ENCODE measurements at regions not wholly inside any gene's neighbourhood (a gene's known extent, or its start where the extent isn't known, plus 50 kb on each side); places are given as distances from the start of the nearest gene placed in this dataset.
"Not testable (repeated sequence)": the region's sequence is repeated elsewhere in the genome, so short reads cannot be mapped to it uniquely, and the experiment has no call there.

DNA sequence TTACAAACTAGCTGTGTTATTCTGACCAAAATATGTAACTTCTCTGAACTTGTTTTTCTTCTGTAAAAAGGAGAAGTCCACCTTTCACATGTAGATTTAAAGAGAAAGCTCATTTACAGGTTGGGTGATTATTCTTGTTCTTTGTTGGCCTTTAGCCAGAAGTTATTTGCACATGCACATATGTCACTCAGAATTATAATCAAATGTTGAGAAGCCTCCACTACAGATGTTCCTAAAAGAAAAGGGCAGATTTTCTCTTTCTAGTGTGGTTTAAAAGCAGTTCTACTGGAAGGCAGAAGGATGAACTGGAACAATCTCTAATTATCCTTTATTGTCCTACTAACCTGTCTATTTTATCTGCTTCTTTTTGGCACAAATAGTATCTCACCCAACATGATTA is 209.8 kb upstream of the ELAVL2 start:
- DNase-seq = no peak
- intact Hi-C loops (cut with DNase I) = no loop called here
- Histone ChIP-seq H3K27me3 (ENCODE audit: control insufficient read depth, insufficient read depth) (no peaks in the 10 kb centered on the region), H3K27ac (ENCODE audit: low read length) (no peak overlapping the region), H3K4me3 (ENCODE audit: low read length) (no peak overlapping the region), H3K4me1 (ENCODE audit: control insufficient read depth, insufficient read depth, low read length) (no peaks in the 10 kb centered on the region), H3K9me3 (ENCODE audit: control insufficient read depth, low read length) (no peaks in the 10 kb centered on the region)
- no peak for ATAC-seq

DNA sequence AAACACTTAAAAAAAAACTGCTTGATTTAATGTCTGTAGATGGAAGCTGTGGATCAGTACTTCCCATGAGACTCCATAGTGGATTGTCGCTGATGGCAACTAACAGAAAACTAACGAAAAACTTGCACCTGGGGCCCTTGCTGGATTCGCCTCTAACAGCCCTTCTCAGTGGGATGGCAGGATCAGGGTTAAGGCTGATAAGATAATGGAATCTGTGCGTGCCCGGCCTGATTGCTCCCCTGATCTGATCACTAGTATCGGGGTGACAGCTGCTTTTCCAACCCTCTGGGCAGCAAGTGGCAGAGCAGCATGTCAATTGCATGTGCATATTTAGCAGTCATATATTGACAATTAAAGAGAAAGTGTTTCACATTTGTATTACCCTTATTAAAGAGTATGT is 185.8 kb upstream of the ELAVL2 start:
- H3K4me1 ChIP-seq (ENCODE audit: control insufficient read depth, insufficient read depth, low read length) = no peaks in the 10 kb centered on the region
- H3K27ac ChIP-seq (ENCODE audit: low read length) = no peak overlapping the region
- ATAC-seq (no peak), DNase-seq (no peak)
- H3K4me3 ChIP-seq (ENCODE audit: low read length) = no peak overlapping the region
- H3K9me3 ChIP-seq (ENCODE audit: control insufficient read depth, low read length) = peaks cover 2% of the 10 kb centered on the region
- WGBS = 59% methylated on average over 6 of the region's 6 CpGs
- intact Hi-C loops (cut with DNase I) = no loop called here
- no peaks in the 10 kb centered on the region for H3K27me3 ChIP-seq (ENCODE audit: control insufficient read depth, insufficient read depth)

GRCh38 chr9:24011009-24011717 is 185.1 kb upstream of the ELAVL2 start:
- no peak for ATAC-seq
- DNase-seq = no peak
- Histone ChIP-seq H3K4me3 (ENCODE audit: low read length) (no peak overlapping the region), H3K27ac (ENCODE audit: low read length) (no peak overlapping the region), H3K4me1 (ENCODE audit: control insufficient read depth, insufficient read depth, low read length) (no peaks in the 10 kb centered on the region), H3K27me3 (ENCODE audit: control insufficient read depth, insufficient read depth) (no peaks in the 10 kb centered on the region), H3K9me3 (ENCODE audit: control insufficient read depth, low read length) (peaks cover 2% of the 10 kb centered on the region)
- intact Hi-C loops (cut with DNase I) = no loop called here
- 55% methylated on average over 5 of the region's 5 CpGs for WGBS

- intact Hi-C loops (cut with DNase I) = no loop called here
- Histone ChIP-seq H3K27ac (ENCODE audit: low read length) (no peak overlapping the region), H3K4me3 (ENCODE audit: low read length) (no peak overlapping the region), H3K9me3 (ENCODE audit: control insufficient read depth, low read length) (peaks cover 2% of the 10 kb centered on the region), H3K4me1 (ENCODE audit: control insufficient read depth, insufficient read depth, low read length) (no peaks in the 10 kb centered on the region), H3K27me3 (ENCODE audit: control insufficient read depth, insufficient read depth) (no peaks in the 10 kb centered on the region)
- ATAC-seq = no peak
- DNase-seq = no peak
- WGBS = 70% methylated on average over 2 of the region's 2 CpGs
These were observed 183.3 kb upstream of the ELAVL2 start for GRCh38 chr9:24009322-24009721.

- no peaks in the 10 kb centered on the region for H3K4me1 ChIP-seq (ENCODE audit: control insufficient read depth, insufficient read depth, low read length)
- intact Hi-C loops (cut with DNase I) = no loop called here
- no peak for ATAC-seq
- H3K27me3 ChIP-seq (ENCODE audit: control insufficient read depth, insufficient read depth) = no peaks in the 10 kb centered on the region
- WGBS = 89% methylated on average over 1 of the region's 1 CpG
- no peak overlapping the region for H3K4me3 ChIP-seq (ENCODE audit: low read length)
- no peak for DNase-seq
- no peak overlapping the region for H3K27ac ChIP-seq (ENCODE audit: low read length)
- H3K9me3 ChIP-seq (ENCODE audit: control insufficient read depth, low read length) = peaks cover 2% of the 10 kb centered on the region
These were observed 181.1 kb upstream of the ELAVL2 start for GRCh38 chr9:24007185-24007584.

GRCh38 chr9:23991874-23992273 is 165.8 kb upstream of the ELAVL2 start:
- intact Hi-C loops (cut with DNase I); H3K27ac ChIP-seq (ENCODE audit: low read length); ATAC-seq; H3K4me1 ChIP-seq (ENCODE audit: control insufficient read depth, insufficient read depth, low read length); DNase-seq; H3K27me3 ChIP-seq (ENCODE audit: control insufficient read depth, insufficient read depth); H3K4me3 ChIP-seq (ENCODE audit: low read length); H3K9me3 ChIP-seq (ENCODE audit: control insufficient read depth, low read length): not testable (repeated sequence)
- WGBS = 84% methylated on average over 7 of the region's 7 CpGs

DNA sequence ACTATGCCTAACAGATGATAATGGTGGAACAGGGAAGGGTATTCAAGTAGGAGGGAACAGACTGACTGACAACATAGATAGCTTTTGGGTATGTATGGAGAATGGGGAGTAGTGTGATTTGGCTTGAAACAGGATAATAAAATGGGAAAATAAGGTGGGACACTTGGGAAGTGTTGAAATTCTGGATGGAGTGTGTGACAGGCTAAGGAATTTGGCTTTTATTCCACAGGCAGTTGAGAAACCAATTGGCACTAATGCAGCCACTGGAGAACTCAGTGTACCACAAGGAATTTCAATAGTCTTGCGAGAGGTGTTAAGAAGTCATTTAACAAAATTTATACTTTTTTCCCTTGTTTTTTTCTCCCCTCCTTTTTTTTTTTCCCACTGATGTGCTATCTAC is 153.5 kb upstream of the ELAVL2 start:
- no peaks in the 10 kb centered on the region for H3K27me3 ChIP-seq (ENCODE audit: control insufficient read depth, insufficient read depth)
- WGBS = 90% methylated on average over 1 of the region's 1 CpG
- intact Hi-C loops (cut with DNase I) = no loop called here
- H3K27ac ChIP-seq (ENCODE audit: low read length) = no peak overlapping the region
- H3K4me3 ChIP-seq (ENCODE audit: low read length) = no peak overlapping the region
- no peak for DNase-seq
- H3K9me3 ChIP-seq (ENCODE audit: control insufficient read depth, low read length) = no peaks in the 10 kb centered on the region
- H3K4me1 ChIP-seq (ENCODE audit: control insufficient read depth, insufficient read depth, low read length) = no peaks in the 10 kb centered on the region
- no peak for ATAC-seq

DNA sequence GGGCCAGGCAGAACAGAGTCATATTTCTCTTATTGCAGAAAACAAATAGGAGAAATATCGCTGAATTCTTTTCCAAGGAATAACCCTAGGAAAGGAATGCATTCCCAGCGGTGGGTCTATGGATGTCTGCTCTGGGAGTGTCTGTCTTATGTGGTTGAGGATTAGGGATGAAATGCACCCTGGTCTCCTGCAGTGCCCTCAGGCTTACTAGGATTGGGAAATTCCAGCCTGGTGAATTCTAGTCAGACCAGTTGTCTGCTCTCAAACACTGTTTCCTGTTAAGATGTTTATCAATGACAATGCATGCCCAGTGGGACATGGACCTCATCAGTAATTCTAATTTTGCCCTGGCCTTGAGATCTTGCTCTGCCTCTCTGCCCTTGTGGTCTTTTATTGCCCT is 136.1 kb upstream of the ELAVL2 start:
- 88% methylated on average over 2 of the region's 2 CpGs for WGBS
- Histone ChIP-seq H3K27ac (ENCODE audit: low read length) (no peak overlapping the region), H3K4me1 (ENCODE audit: control insufficient read depth, insufficient read depth, low read length) (no peaks in the 10 kb centered on the region), H3K4me3 (ENCODE audit: low read length) (no peak overlapping the region), H3K9me3 (ENCODE audit: control insufficient read depth, low read length) (no peaks in the 10 kb centered on the region), H3K27me3 (ENCODE audit: control insufficient read depth, insufficient read depth) (no peaks in the 10 kb centered on the region)
- DNase-seq (no peak), ATAC-seq (no peak)
- intact Hi-C loops (cut with DNase I) = no loop called here

GRCh38 chr9:23945897-23946296 is 119.9 kb upstream of the ELAVL2 start:
- Histone ChIP-seq H3K4me3 (ENCODE audit: low read length) (no peak overlapping the region), H3K27me3 (ENCODE audit: control insufficient read depth, insufficient read depth) (no peaks in the 10 kb centered on the region), H3K27ac (ENCODE audit: low read length) (no peak overlapping the region), H3K9me3 (ENCODE audit: control insufficient read depth, low read length) (no peaks in the 10 kb centered on the region), H3K4me1 (ENCODE audit: control insufficient read depth, insufficient read depth, low read length) (no peaks in the 10 kb centered on the region)
- intact Hi-C loops (cut with DNase I) = no loop called here
- 85% methylated on average over 6 of the region's 6 CpGs for WGBS
- ATAC-seq (no peak), DNase-seq (no peak)

- ATAC-seq (no peak), DNase-seq (no peak)
- 50% methylated on average over 3 of the region's 3 CpGs for WGBS
- H3K4me1 ChIP-seq (ENCODE audit: control insufficient read depth, insufficient read depth, low read length) = no peaks in the 10 kb centered on the region
- no peaks in the 10 kb centered on the region for H3K9me3 ChIP-seq (ENCODE audit: control insufficient read depth, low read length)
- H3K27me3 ChIP-seq (ENCODE audit: control insufficient read depth, insufficient read depth) = no peaks in the 10 kb centered on the region
- H3K4me3 ChIP-seq (ENCODE audit: low read length) = no peak overlapping the region
- intact Hi-C loops (cut with DNase I) = no loop called here
- H3K27ac ChIP-seq (ENCODE audit: low read length) = no peak overlapping the region
These were observed 115.0 kb upstream of the ELAVL2 start for GRCh38 chr9:23941051-23941450.

GRCh38 chr9:23938908-23939307 is 112.9 kb upstream of the ELAVL2 start:
- DNase-seq (no peak), ATAC-seq (no peak)
- H3K4me3 ChIP-seq (ENCODE audit: low read length) = no peak overlapping the region
- intact Hi-C loops (cut with DNase I) = no loop called here
- no peaks in the 10 kb centered on the region for H3K4me1 ChIP-seq (ENCODE audit: control insufficient read depth, insufficient read depth, low read length)
- H3K9me3 ChIP-seq (ENCODE audit: control insufficient read depth, low read length) = no peaks in the 10 kb centered on the region
- H3K27ac ChIP-seq (ENCODE audit: low read length) = no peak overlapping the region
- no peaks in the 10 kb centered on the region for H3K27me3 ChIP-seq (ENCODE audit: control insufficient read depth, insufficient read depth)
- WGBS = 93% methylated on average over 1 of the region's 1 CpG

GRCh38 chr9:23934291-23934906 is 108.4 kb upstream of the ELAVL2 start:
- ATAC-seq (no peak), DNase-seq (no peak)
- Histone ChIP-seq H3K27ac (ENCODE audit: low read length) (no peak overlapping the region), H3K4me3 (ENCODE audit: low read length) (no peak overlapping the region), H3K9me3 (ENCODE audit: control insufficient read depth, low read length) (no peaks in the 10 kb centered on the region), H3K27me3 (ENCODE audit: control insufficient read depth, insufficient read depth) (no peaks in the 10 kb centered on the region), H3K4me1 (ENCODE audit: control insufficient read depth, insufficient read depth, low read length) (no peaks in the 10 kb centered on the region)
- WGBS = 35% methylated on average over 1 of the region's 1 CpG
- intact Hi-C loops (cut with DNase I) = no loop called here
